ENCODE measurements at regions not wholly inside any gene's neighbourhood (a gene's known extent, or its start where the extent isn't known, plus 50 kb on each side); places are given as distances from the start of the nearest gene placed in this dataset.

- no peak for ATAC-seq
- Mint-ChIP-seq H3K9me3 (peaks cover 0 to 7% of the 10 kb centered on the region in 2 donors), H3K27ac (no peak overlapping the region), H3K36me3 (no peaks in the 10 kb centered on the region)
- no peak for DNase-seq (ENCODE audit: low spot score in 2 of 2)
Measured at GRCh38 chr10:22875581-22875980, 52.3 kb upstream of the ARMC3 start.

DNA sequence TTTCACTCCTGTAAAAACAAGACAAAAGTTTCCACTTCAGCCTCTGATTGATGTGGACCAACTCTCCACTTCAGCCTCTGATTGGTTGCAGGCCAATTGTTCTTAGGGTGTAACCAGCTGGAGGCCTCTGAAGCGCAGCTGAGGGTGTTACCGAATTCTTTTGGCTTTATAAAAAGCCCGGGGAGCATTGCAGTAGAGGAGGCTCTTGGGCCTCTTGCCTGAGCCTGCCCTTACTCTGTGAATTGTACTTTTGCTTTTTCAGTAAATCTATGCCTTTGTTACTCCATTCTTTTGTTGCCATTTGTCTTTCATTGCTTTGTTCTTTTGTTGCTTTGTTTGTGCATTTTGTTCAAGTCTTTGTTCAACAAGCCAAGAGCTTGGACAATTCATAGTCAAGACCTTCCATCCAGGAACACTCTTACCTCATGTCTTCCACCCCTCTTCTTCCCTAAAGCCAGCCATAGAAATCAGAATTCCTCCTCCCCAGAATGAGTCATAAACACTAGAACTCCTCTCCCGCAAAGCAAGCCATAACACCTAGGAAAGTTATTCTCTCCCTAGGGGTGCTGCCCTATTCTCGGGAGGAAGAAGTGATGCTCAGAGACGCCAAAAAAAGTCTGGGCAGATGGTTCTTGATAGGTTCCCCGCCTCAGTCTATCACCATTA lies 53.5 kb upstream of the ARMC3 start:
- no peak overlapping the region for H3K27ac Mint-ChIP-seq
- no peaks in the 10 kb centered on the region for H3K36me3 Mint-ChIP-seq
- no peaks in the 10 kb centered on the region for H3K9me3 Mint-ChIP-seq
- DNase-seq (ENCODE audit: low spot score in 2 of 2): no peak
- ATAC-seq: no peak

GRCh38 chr10:22856444-22857074 lies 71.3 kb upstream of the ARMC3 start:
- Mint-ChIP-seq H3K9me3 (no peaks in the 10 kb centered on the region), H3K27ac (no peak overlapping the region), H3K36me3 (no peaks in the 10 kb centered on the region)
- ATAC-seq (no peak), DNase-seq (ENCODE audit: low spot score in 2 of 2) (no peak)

- ATAC-seq (no peak), DNase-seq (ENCODE audit: low spot score in 2 of 2) (no peak)
- no peaks in the 10 kb centered on the region for H3K36me3 Mint-ChIP-seq
- H3K27ac Mint-ChIP-seq: no peak overlapping the region
- H3K9me3 Mint-ChIP-seq: no peaks in the 10 kb centered on the region
Measured at GRCh38 chr10:22854935-22855421, 72.9 kb upstream of the ARMC3 start.

DNA sequence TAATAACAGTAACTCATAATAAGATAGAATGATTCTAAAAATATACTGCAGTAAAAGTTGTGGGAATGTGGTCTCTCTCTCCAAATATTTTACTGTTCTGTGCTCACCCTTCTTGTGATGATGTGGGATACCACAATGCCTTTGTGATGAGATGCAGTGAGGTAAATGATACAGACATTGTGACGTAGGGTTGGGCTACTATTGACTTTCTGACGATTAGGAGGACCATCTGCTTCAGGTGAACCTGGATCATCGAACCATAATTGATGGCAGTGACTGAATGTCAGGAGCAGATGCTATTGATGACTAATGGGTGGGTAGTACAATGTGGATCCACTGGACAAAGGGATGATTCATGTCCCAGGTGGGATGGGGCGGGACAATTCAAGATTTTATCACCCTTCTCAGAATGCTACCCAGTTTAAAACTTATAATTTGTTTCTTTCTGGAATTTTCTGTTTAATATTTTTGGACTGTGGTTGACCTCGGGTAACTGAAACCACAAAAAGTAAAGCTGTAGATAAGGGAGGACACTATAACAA lies 73.9 kb upstream of the ARMC3 start:
- H3K36me3 Mint-ChIP-seq: no peaks in the 10 kb centered on the region
- H3K27ac Mint-ChIP-seq: no peak overlapping the region
- no peak for DNase-seq (ENCODE audit: low spot score in 2 of 2)

GRCh38 chr10:22852712-22853353 lies 75.0 kb upstream of the ARMC3 start:
- H3K27ac Mint-ChIP-seq: no peak overlapping the region

More for the DNA sequence above, 73.9 kb upstream of the ARMC3 start:
- no peaks in the 10 kb centered on the region for H3K9me3 Mint-ChIP-seq
- no peak for ATAC-seq

GRCh38 chr10:22851865-22852239 lies 76.0 kb upstream of the ARMC3 start:
- DNase-seq (ENCODE audit: low spot score in 2 of 2): no peak
- H3K9me3 Mint-ChIP-seq: no peaks in the 10 kb centered on the region
- no peaks in the 10 kb centered on the region for H3K36me3 Mint-ChIP-seq
- ATAC-seq: no peak
- H3K27ac Mint-ChIP-seq: no peak overlapping the region

More at GRCh38 chr10:22852712-22853353, 75.0 kb upstream of the ARMC3 start:
- Mint-ChIP-seq H3K9me3 (no peaks in the 10 kb centered on the region), H3K36me3 (no peaks in the 10 kb centered on the region)
- no peak for ATAC-seq
- no peak for DNase-seq (ENCODE audit: low spot score in 2 of 2)

GRCh38 chr10:22850541-22850940 lies 77.3 kb upstream of the ARMC3 start:
- H3K36me3 Mint-ChIP-seq: no peaks in the 10 kb centered on the region
- H3K9me3 Mint-ChIP-seq: no peaks in the 10 kb centered on the region
- H3K27ac Mint-ChIP-seq: no peak overlapping the region
- DNase-seq (ENCODE audit: low spot score in 2 of 2) (no peak), ATAC-seq (no peak)

DNA sequence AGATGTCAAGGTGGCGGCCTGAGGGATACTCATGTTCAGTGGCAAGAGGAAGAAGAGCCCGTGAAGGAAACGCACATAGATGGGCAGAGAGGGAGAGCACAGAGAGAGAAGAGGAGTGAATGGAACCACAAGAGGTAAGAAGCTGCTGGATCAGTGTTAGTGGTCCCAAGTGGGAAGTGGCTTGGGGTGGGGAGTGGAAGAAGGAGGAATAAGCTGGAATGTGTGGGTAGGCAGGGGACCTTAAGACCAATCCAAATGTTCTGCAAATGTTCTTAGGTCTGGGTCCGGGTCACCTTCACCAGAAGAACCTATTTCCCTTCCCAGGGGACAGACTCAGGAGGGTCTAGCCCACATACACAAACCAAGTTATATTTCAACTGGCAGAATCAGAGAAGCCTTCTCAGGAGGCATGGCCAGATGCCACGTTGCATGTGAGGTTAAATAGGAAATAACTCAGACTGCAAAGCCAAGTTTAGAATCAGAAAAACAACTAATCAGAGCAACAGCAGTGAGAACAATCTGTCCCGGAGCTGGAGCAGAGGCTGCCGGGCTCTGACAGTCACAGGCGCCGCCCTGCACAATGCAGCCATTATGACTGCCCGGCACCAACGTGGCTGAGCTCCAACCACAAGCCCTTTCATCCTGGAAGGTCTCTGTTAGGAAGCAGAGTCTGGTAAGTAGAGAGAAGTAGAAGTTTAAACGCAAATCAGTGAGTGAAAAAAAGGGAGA lies 78.6 kb upstream of the ARMC3 start:
- DNase-seq (ENCODE audit: low spot score in 2 of 2) (no peak), ATAC-seq (no peak)
- Mint-ChIP-seq H3K9me3 (no peaks in the 10 kb centered on the region), H3K27ac (no peak overlapping the region), H3K36me3 (no peaks in the 10 kb centered on the region)

GRCh38 chr10:22848509-22848908 lies 79.3 kb upstream of the ARMC3 start:
- no peak overlapping the region for H3K27ac Mint-ChIP-seq
- DNase-seq (ENCODE audit: low spot score in 2 of 2) (no peak), ATAC-seq (peak in 1 of 2 donors; percentile 35)
- no peaks in the 10 kb centered on the region for H3K9me3 Mint-ChIP-seq
- no peaks in the 10 kb centered on the region for H3K36me3 Mint-ChIP-seq

- Mint-ChIP-seq H3K9me3 (no peaks in the 10 kb centered on the region), H3K27ac (no peak overlapping the region), H3K36me3 (no peaks in the 10 kb centered on the region)
- ATAC-seq: no peak
- DNase-seq (ENCODE audit: low spot score in 2 of 2): no peak
Measured at GRCh38 chr10:22846294-22846693, 81.6 kb upstream of the ARMC3 start.

GRCh38 chr10:22839639-22840038 lies 88.2 kb upstream of the ARMC3 start:
- ATAC-seq (no peak), DNase-seq (ENCODE audit: low spot score in 2 of 2) (no peak)
- no peak overlapping the region for H3K27ac Mint-ChIP-seq
- peaks cover 0 to 7% of the 10 kb centered on the region in 2 donors for H3K36me3 Mint-ChIP-seq
- H3K9me3 Mint-ChIP-seq: peaks cover 0 to 3% of the 10 kb centered on the region in 2 donors

- Mint-ChIP-seq H3K27ac (no peak overlapping the region), H3K36me3 (peaks cover 0 to 7% of the 10 kb centered on the region in 2 donors), H3K9me3 (peaks cover 0 to 3% of the 10 kb centered on the region in 2 donors)
- no peak for DNase-seq (ENCODE audit: low spot score in 2 of 2)
- no peak for ATAC-seq
Measured at GRCh38 chr10:22837771-22838170, 90.1 kb upstream of the ARMC3 start.

DNA sequence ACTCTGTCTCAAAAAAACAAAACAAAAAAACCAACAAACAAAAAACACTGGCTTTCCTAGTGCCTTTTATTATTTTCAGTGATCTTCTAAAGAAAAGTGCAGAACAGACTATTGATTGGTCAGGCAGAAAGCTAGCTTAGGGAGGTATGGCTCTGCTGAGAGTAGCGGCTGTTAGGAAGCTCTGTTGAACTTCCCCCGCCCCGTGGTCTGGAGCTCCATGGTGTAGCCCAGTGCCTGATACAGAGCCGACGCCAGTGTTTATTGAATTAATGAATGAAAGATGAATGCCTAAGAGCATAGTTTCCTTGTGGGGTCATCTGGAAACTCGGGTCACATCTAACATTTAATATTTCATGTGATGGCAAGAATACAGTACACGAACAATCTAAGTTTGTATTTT lies 90.5 kb upstream of the ARMC3 start:
- Mint-ChIP-seq H3K27ac (no peak overlapping the region), H3K36me3 (peaks cover 0 to 7% of the 10 kb centered on the region in 2 donors), H3K9me3 (peaks cover 0 to 3% of the 10 kb centered on the region in 2 donors)
- ATAC-seq: no peak
- DNase-seq (ENCODE audit: low spot score in 2 of 2): no peak

- ATAC-seq (no peak), DNase-seq (ENCODE audit: low spot score in 2 of 2) (no peak)
- peaks cover 0 to 7% of the 10 kb centered on the region in 2 donors for H3K36me3 Mint-ChIP-seq
- no peak overlapping the region for H3K27ac Mint-ChIP-seq
- peaks cover 0 to 3% of the 10 kb centered on the region in 2 donors for H3K9me3 Mint-ChIP-seq
Measured at GRCh38 chr10:22834471-22834870, 93.4 kb upstream of the ARMC3 start.

- peaks cover 0 to 7% of the 10 kb centered on the region in 2 donors for H3K36me3 Mint-ChIP-seq
- no peak overlapping the region for H3K27ac Mint-ChIP-seq
- no peak for ATAC-seq
- DNase-seq (ENCODE audit: low spot score in 2 of 2): no peak
- peaks cover 0 to 3% of the 10 kb centered on the region in 2 donors for H3K9me3 Mint-ChIP-seq
Measured at GRCh38 chr10:22833781-22834180, 94.1 kb upstream of the ARMC3 start.

DNA sequence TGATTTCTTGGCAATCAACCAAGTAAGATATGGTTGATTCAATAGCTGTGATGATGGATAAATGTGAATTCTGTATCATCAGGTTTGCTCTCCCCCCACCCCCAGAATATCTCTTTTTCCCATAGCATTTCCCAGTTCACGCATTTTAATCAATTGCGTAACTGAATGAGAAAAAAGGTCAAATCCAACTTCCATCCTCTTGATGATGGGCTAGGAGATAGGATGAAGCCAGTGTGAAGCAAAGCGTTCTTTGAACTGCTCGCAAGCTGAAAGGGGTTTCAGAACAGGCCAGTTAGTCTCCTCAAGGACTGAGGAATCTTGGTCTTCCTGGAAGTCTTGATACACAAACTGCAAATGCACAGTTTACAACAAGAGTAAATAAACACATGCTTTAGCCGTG lies 94.5 kb upstream of the ARMC3 start:
- Mint-ChIP-seq H3K27ac (no peak overlapping the region), H3K9me3 (peaks cover 0 to 3% of the 10 kb centered on the region in 2 donors), H3K36me3 (peaks cover 0 to 7% of the 10 kb centered on the region in 2 donors)
- no peak for ATAC-seq
- DNase-seq (ENCODE audit: low spot score in 2 of 2): no peak

Measured in activated naive CD4-positive, alpha-beta T cell treated with anti-CD3 and anti-CD28 coated beads, Interleukin-2, amount 50 U/mL, for 72 hours (primary cell).